WERI-Rb-1 (cell line): ENCODE measurements at regions not wholly inside any gene's neighbourhood (a gene's known extent, or its start where the extent isn't known, plus 50 kb on each side); places are given as distances from the start of the nearest gene placed in this dataset.

Source experiments
- DNase-seq: peaks from one replicate; pipeline ENCODE4 v3.0.0-alpha.2; 2020
- H3K27ac ChIP-seq: fragments of 250-450 bp; sonication (Bioruptor Pico); 2 replicates; pipeline ENCODE4 v1.5.1; 2020; ENCODE audit warnings: mild to moderate bottlenecking, moderate library complexity
- H3K27me3 ChIP-seq: fragments of 250-450 bp; sonication (Bioruptor Pico); 2 replicates; pipeline ENCODE4 v1.5.1; 2021; ENCODE audit warnings: mild to moderate bottlenecking, low read depth, moderate library complexity; ENCODE audit not compliant: insufficient read depth, severe bottlenecking
- H3K36me3 ChIP-seq: fragments of 250-450 bp; sonication (Bioruptor Pico); 2 replicates; pipeline ENCODE4 v1.5.1; 2020; ENCODE audit warnings: mild to moderate bottlenecking, moderate library complexity
- H3K4me3 ChIP-seq: 2 replicates; pipeline ENCODE4 v1.5.1; 2011; ENCODE audit warnings: low read depth, mild to moderate bottlenecking, control low read depth, low read length
- H3K9me3 ChIP-seq: fragments of 250-450 bp; sonication (Bioruptor Pico); 2 replicates; pipeline ENCODE4 v1.5.1; 2021; ENCODE audit warnings: mild to moderate bottlenecking, moderate library complexity; ENCODE audit not compliant: severe bottlenecking
- CTCF ChIP-seq: IDR thresholded peaks from 2 replicates; pipeline ENCODE4 v1.5.1; 2011; ENCODE audit warnings: low read depth, mild to moderate bottlenecking, control low read depth, inconsistent platforms, low read length

- H3K4me3 ChIP-seq: no peak overlapping the region
- no peaks in the 10 kb centered on the region for H3K9me3 ChIP-seq
- no peak overlapping the region for H3K27ac ChIP-seq
- no peaks in the 10 kb centered on the region for H3K36me3 ChIP-seq
- no peaks in the 10 kb centered on the region for H3K27me3 ChIP-seq
- DNase-seq: no peak
- no peak for TF ChIP-seq CTCF
Measured at GRCh38 chr4:23993373-23993772, 103.5 kb upstream of the PPARGC1A start.

- Histone ChIP-seq H3K4me3 (no peak overlapping the region), H3K36me3 (no peaks in the 10 kb centered on the region), H3K27ac (no peak overlapping the region), H3K9me3 (no peaks in the 10 kb centered on the region), H3K27me3 (no peaks in the 10 kb centered on the region)
- DNase-seq: no peak
- no peak for TF ChIP-seq CTCF
Measured at GRCh38 chr4:23991444-23991843, 101.6 kb upstream of the PPARGC1A start.

GRCh38 chr4:23986270-23986669 is 96.4 kb upstream of the PPARGC1A start:
- H3K27ac ChIP-seq: no peak overlapping the region
- no peak for DNase-seq
- H3K27me3 ChIP-seq: no peaks in the 10 kb centered on the region
- no peak overlapping the region for H3K4me3 ChIP-seq
- H3K9me3 ChIP-seq: no peaks in the 10 kb centered on the region
- H3K36me3 ChIP-seq: no peaks in the 10 kb centered on the region
- TF ChIP-seq CTCF: no peak

- Histone ChIP-seq H3K27ac (no peak overlapping the region), H3K27me3 (no peaks in the 10 kb centered on the region), H3K9me3 (no peaks in the 10 kb centered on the region), H3K4me3 (no peak overlapping the region), H3K36me3 (no peaks in the 10 kb centered on the region)
- no peak for TF ChIP-seq CTCF
- DNase-seq: no peak
Measured at GRCh38 chr4:23981328-23981727, 91.5 kb upstream of the PPARGC1A start.

- DNase-seq: no peak
- Histone ChIP-seq H3K9me3 (no peaks in the 10 kb centered on the region), H3K27me3 (no peaks in the 10 kb centered on the region), H3K36me3 (no peaks in the 10 kb centered on the region), H3K4me3 (no peak overlapping the region), H3K27ac (no peak overlapping the region)
- TF ChIP-seq CTCF: no peak
Measured at GRCh38 chr4:23979534-23979933, 89.7 kb upstream of the PPARGC1A start.

- Histone ChIP-seq H3K36me3 (no peaks in the 10 kb centered on the region), H3K27me3 (no peaks in the 10 kb centered on the region), H3K27ac (no peak overlapping the region), H3K4me3 (no peak overlapping the region), H3K9me3 (no peaks in the 10 kb centered on the region)
- DNase-seq: no peak
- no peak for TF ChIP-seq CTCF
Measured at GRCh38 chr4:23978002-23978401, 88.2 kb upstream of the PPARGC1A start.
